SK-N-SH treated with all-trans-retinoic acid at 6 μM for 48 hours (cell line): ENCODE measurements at regions not wholly inside any gene's neighbourhood (a gene's known extent, or its start where the extent isn't known, plus 50 kb on each side); places are given as distances from the start of the nearest gene placed in this dataset.

Experiments
- ARNTL ChIP-seq: fragments of 450-650 bp; formaldehyde crosslinking; IDR thresholded peaks from 2 replicates; pipeline ENCODE4 v1.5.0; 2020; ENCODE audit warnings: low read depth, mild to moderate bottlenecking, moderate library complexity, borderline replicate concordance
- CSDC2 ChIP-seq: fragments of 250-450 bp; sonication (Bioruptor Pico); IDR thresholded peaks from 2 replicates; pipeline ENCODE4 v1.5.0; 2020; ENCODE audit warnings: mild to moderate bottlenecking, moderate library complexity
- ESRRG ChIP-seq: fragments of 250-450 bp; sonication (Bioruptor Pico); IDR thresholded peaks from 2 replicates; pipeline ENCODE4 v1.6.1; 2021; ENCODE audit warnings: mild to moderate bottlenecking
- GLIS3 ChIP-seq: fragments of 250-450 bp; sonication (Bioruptor Pico); IDR thresholded peaks from 2 replicates; pipeline ENCODE4 v1.5.0; 2020; ENCODE audit warnings: mild to moderate bottlenecking, moderate library complexity
- PPARA ChIP-seq: fragments of 250-450 bp; sonication (Bioruptor Pico); IDR thresholded peaks from 2 replicates; pipeline ENCODE4 v1.5.0; 2020; ENCODE audit warnings: mild to moderate bottlenecking, borderline replicate concordance
- RARB ChIP-seq: fragments of 250-450 bp; sonication (Bioruptor Pico); IDR thresholded peaks from 2 replicates; pipeline ENCODE4 v1.8.0; 2021; ENCODE audit warnings: mild to moderate bottlenecking, moderate library complexity
- SNAI2 ChIP-seq: fragments of 250-450 bp; sonication (Bioruptor Pico); IDR thresholded peaks from 2 replicates; pipeline ENCODE4 v1.5.0; 2020; ENCODE audit warnings: mild to moderate bottlenecking, moderate library complexity
- ZFP3 ChIP-seq: fragments of 250-450 bp; sonication (Bioruptor Pico); IDR thresholded peaks from 2 replicates; pipeline ENCODE4 v1.5.0; 2020; ENCODE audit warnings: mild to moderate bottlenecking, moderate library complexity
- ZFP30 ChIP-seq: fragments of 450-650 bp; formaldehyde crosslinking; IDR thresholded peaks from 2 replicates; pipeline ENCODE4 v1.5.0; 2022; ENCODE audit warnings: mild to moderate bottlenecking, moderate library complexity
- ZNF565 ChIP-seq: fragments of 450-650 bp; formaldehyde crosslinking; conservative IDR thresholded peaks from 2 replicates; pipeline ENCODE4 v1.5.0; 2020; ENCODE audit warnings: low read depth, mild to moderate bottlenecking, moderate library complexity
- ZNF70 ChIP-seq: fragments of 450-650 bp; formaldehyde crosslinking; IDR thresholded peaks from 2 replicates; pipeline ENCODE4 v1.5.0; 2020; ENCODE audit warnings: mild to moderate bottlenecking, moderate library complexity
- TF ChIP-seq, protein P1 (sequence below): fragments of 250-450 bp; sonication (Bioruptor Pico); IDR thresholded peaks from 2 replicates; pipeline ENCODE4 v1.8.0; 2020; ENCODE audit warnings: mild to moderate bottlenecking, moderate library complexity, borderline replicate concordance
- TF ChIP-seq, protein P2 (sequence below): fragments of 250-450 bp; sonication (Bioruptor Pico); IDR thresholded peaks from 2 replicates; pipeline ENCODE4 v1.8.0; 2021; ENCODE audit warnings: low read depth, mild to moderate bottlenecking, moderate library complexity, borderline replicate concordance
- TF ChIP-seq, protein P3 (sequence below): fragments of 250-450 bp; sonication (Bioruptor Pico); IDR thresholded peaks from 2 replicates; pipeline ENCODE4 v1.5.1; 2020; ENCODE audit warnings: low read depth, mild to moderate bottlenecking, moderate library complexity

DNA sequence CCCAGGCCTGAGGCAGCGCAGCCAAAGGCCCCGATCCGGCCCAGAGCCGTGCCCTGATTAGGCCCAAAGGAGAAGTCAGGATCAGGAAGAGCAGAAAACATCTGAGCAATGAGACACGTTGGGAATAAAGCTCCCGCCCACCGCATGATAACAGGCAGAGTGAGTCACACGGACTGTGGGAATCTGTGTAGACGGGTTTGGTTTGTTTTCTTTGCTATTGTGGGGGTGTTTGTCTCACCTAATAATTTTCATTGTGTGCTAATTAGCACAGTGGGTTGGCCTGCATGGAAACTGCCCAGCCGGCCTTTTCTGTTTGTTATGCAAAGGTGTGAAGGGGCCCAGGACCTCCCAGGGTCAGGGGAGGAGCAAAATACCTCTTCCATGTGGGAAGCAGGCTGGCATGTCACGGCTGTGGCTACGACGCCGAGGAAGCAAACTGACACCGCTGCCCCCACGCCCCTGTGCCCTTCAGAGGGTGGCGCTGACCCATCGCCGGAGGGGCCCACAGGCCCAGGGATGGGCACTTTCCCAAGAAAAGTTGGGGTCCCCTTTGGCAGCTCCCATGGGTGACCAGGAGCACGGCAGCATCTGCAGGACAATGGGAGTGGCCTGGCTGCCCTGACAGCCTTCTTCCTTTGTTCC lies 68.4 kb upstream of the CTDP1 start:
- TF ChIP-seq ESRRG (CRISPR knock-in tag) (no peak), RARB (no peak), ZFP3 (CRISPR knock-in tag) (no peak), ZNF70 (CRISPR knock-in tag) (no peak), ARNTL (CRISPR knock-in tag) (no peak), ZFP30 (no peak), PPARA (CRISPR knock-in tag) (no peak), CSDC2 (CRISPR knock-in tag) (no peak), ZNF565 (CRISPR knock-in tag) (no peak), SNAI2 (no peak), GLIS3 (CRISPR knock-in tag) (no peak)
- TF ChIP-seq, protein P1, sequence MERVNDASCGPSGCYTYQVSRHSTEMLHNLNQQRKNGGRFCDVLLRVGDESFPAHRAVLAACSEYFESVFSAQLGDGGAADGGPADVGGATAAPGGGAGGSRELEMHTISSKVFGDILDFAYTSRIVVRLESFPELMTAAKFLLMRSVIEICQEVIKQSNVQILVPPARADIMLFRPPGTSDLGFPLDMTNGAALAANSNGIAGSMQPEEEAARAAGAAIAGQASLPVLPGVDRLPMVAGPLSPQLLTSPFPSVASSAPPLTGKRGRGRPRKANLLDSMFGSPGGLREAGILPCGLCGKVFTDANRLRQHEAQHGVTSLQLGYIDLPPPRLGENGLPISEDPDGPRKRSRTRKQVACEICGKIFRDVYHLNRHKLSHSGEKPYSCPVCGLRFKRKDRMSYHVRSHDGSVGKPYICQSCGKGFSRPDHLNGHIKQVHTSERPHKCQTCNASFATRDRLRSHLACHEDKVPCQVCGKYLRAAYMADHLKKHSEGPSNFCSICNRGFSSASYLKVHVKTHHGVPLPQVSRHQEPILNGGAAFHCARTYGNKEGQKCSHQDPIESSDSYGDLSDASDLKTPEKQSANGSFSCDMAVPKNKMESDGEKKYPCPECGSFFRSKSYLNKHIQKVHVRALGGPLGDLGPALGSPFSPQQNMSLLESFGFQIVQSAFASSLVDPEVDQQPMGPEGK (CRISPR knock-in tag): no peak
- TF ChIP-seq, protein P2, sequence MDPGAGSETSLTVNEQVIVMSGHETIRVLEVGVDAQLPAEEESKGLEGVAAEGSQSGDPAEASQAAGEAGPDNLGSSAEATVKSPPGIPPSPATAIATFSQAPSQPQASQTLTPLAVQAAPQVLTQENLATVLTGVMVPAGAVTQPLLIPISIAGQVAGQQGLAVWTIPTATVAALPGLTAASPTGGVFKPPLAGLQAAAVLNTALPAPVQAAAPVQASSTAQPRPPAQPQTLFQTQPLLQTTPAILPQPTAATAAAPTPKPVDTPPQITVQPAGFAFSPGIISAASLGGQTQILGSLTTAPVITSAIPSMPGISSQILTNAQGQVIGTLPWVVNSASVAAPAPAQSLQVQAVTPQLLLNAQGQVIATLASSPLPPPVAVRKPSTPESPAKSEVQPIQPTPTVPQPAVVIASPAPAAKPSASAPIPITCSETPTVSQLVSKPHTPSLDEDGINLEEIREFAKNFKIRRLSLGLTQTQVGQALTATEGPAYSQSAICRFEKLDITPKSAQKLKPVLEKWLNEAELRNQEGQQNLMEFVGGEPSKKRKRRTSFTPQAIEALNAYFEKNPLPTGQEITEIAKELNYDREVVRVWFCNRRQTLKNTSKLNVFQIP (CRISPR knock-in tag): no peak
- TF ChIP-seq, protein P3, sequence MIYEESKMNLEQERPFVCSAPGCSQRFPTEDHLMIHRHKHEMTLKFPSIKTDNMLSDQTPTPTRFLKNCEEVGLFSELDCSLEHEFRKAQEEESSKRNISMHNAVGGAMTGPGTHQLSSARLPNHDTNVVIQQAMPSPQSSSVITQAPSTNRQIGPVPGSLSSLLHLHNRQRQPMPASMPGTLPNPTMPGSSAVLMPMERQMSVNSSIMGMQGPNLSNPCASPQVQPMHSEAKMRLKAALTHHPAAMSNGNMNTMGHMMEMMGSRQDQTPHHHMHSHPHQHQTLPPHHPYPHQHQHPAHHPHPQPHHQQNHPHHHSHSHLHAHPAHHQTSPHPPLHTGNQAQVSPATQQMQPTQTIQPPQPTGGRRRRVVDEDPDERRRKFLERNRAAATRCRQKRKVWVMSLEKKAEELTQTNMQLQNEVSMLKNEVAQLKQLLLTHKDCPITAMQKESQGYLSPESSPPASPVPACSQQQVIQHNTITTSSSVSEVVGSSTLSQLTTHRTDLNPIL: no peak
